Nephron (organoid): ENCODE measurements at regions not wholly inside any gene's neighbourhood (a gene's known extent, or its start where the extent isn't known, plus 50 kb on each side); places are given as distances from the start of the nearest gene placed in this dataset.
A peak's percentile ranks its signal among the peaks of the same experiment; 100 is the strongest.

Experiments used
- H3K27ac Mint-ChIP-seq, 3 experiments: 2 replicates each; pipeline ENCODE4 v1.8.0; 2020; ENCODE audit warnings: mixed read lengths in 3 of 3, mild to moderate bottlenecking in 2 of 3, moderate library complexity in 1 of 3
- H3K27me3 Mint-ChIP-seq: 2 replicates; pipeline ENCODE4 v1.8.0; 2021; ENCODE audit warnings: low read depth, mild to moderate bottlenecking, moderate library complexity, mixed read lengths
- H3K36me3 Mint-ChIP-seq: 2 replicates; pipeline ENCODE4 v1.8.0; 2020; ENCODE audit warnings: low read depth, mixed read lengths
- H3K4me1 Mint-ChIP-seq: 2 replicates; pipeline ENCODE4 v1.8.0; 2020; ENCODE audit warnings: mixed read lengths
- H3K4me3 Mint-ChIP-seq, 3 experiments: 2 replicates each; pipeline ENCODE4 v1.8.0; 2020; ENCODE audit warnings: mild to moderate bottlenecking in 3 of 3, mixed read lengths in 3 of 3, moderate library complexity in 2 of 3
- H3K9me3 Mint-ChIP-seq: 2 replicates; pipeline ENCODE4 v1.8.0; 2020; ENCODE audit warnings: mixed read lengths
- CTCF ChIP-seq, 3 experiments: fragments of 200-600 bp; sonication (generic); IDR thresholded peaks; one replicate each; pipeline ENCODE4 v1.5.0; 2021; ENCODE audit warnings: antibody characterized with exemption in 3 of 3; ENCODE audit not compliant: unreplicated experiment in 3 of 3

DNA sequence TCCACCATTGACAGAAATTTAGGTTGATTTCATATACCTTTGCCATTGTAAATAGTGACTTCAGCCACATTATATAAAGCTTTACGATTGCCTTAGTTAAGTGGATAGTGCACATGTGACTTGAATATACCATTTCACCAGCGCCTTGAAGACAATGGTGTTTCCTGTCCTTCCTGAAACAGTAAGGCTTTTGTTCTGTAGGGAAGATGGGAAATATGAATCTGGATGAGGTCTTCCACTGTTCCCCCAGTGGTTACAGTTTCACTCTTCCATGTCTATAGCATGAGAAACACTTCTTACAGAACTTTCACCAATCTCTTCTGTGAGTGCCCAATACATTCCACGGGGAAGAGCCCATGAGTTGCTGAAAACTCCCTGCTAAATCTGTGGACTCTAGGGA lies 240.5 kb downstream of the TRIB2 start:
- Mint-ChIP-seq H3K27ac (no peak overlapping the region), H3K9me3 (peaks cover 9% of the 10 kb centered on the region), H3K27me3 (no peaks in the 10 kb centered on the region), H3K4me3 (no peak overlapping the region), H3K36me3 (no peaks in the 10 kb centered on the region), H3K4me1 (peaks cover 7% of the 10 kb centered on the region)
- TF ChIP-seq CTCF (IDR thresholded peaks at IDR 0.05; ENCODE audit: unreplicated experiment in 3 of 3), result no peak

- peaks cover 9% of the 10 kb centered on the region for H3K9me3 Mint-ChIP-seq
- no peaks in the 10 kb centered on the region for H3K36me3 Mint-ChIP-seq
- H3K27me3 Mint-ChIP-seq, result no peaks in the 10 kb centered on the region
- no peak overlapping the region for H3K4me3 Mint-ChIP-seq
- H3K27ac Mint-ChIP-seq, result no peak overlapping the region
- TF ChIP-seq CTCF (IDR thresholded peaks at IDR 0.05; ENCODE audit: unreplicated experiment in 3 of 3), result no peak
- no peaks in the 10 kb centered on the region for H3K4me1 Mint-ChIP-seq
These were observed 243.2 kb downstream of the TRIB2 start for GRCh38 chr2:12959935-12960334.

- no peak for TF ChIP-seq CTCF (IDR thresholded peaks at IDR 0.05; ENCODE audit: unreplicated experiment in 3 of 3)
- no peaks in the 10 kb centered on the region for H3K27me3 Mint-ChIP-seq
- H3K4me3 Mint-ChIP-seq, result no peak overlapping the region
- H3K36me3 Mint-ChIP-seq, result no peaks in the 10 kb centered on the region
- H3K4me1 Mint-ChIP-seq, result peaks cover 5% of the 10 kb centered on the region
- H3K9me3 Mint-ChIP-seq, result peaks cover 9% of the 10 kb centered on the region
- no peak overlapping the region for H3K27ac Mint-ChIP-seq
These were observed 243.9 kb downstream of the TRIB2 start for GRCh38 chr2:12960671-12961070.

DNA sequence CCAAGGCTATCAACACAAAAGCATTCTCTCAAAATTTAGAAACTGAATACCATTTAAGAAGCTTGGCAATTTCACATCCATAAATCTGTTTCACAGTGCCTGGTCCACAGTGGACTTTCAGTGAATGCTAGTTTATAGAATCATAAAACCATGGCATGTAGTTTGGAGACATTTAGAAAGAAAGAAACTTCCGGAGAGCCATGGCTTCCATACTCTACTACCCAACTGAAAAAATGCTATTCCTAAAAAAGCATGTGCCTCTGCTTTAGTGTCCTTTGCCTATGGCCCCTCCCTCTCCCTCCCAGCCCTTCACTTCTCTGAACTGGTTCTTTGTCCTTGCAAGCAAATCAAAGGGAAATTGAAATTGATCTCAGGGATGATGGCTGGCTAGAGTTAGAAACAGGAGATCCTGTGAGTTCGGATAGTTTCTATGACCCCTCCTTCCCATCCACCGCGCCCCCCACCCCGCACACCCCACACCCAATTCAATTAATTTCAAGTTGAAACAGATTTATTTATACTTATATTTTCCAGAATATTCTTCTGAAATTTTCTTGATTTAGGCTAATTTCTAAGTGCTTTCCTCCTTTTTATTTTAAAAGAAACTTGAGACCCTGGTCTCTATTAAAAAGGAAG lies 248.3 kb downstream of the TRIB2 start:
- H3K36me3 Mint-ChIP-seq, result no peaks in the 10 kb centered on the region
- H3K4me3 Mint-ChIP-seq, result no peak overlapping the region
- TF ChIP-seq CTCF (IDR thresholded peaks at IDR 0.05; ENCODE audit: unreplicated experiment in 3 of 3), result no peak
- H3K9me3 Mint-ChIP-seq, result peaks cover 5% of the 10 kb centered on the region
- H3K27ac Mint-ChIP-seq, result peak overlapping the region in 2 of 3 experiments; percentile 6 to 45
- peaks cover 5% of the 10 kb centered on the region for H3K4me1 Mint-ChIP-seq
- H3K27me3 Mint-ChIP-seq, result peaks cover 3% of the 10 kb centered on the region

GRCh38 chr2:12965540-12966269 lies 249.0 kb downstream of the TRIB2 start:
- Mint-ChIP-seq H3K36me3 (no peaks in the 10 kb centered on the region), H3K4me1 (peaks cover 5% of the 10 kb centered on the region), H3K9me3 (no peaks in the 10 kb centered on the region)

More at GRCh38 chr2:12965540-12966269, 249.0 kb downstream of the TRIB2 start:
- no peak for TF ChIP-seq CTCF (IDR thresholded peaks at IDR 0.05; ENCODE audit: unreplicated experiment in 3 of 3)
- peak overlapping the region in 2 of 3 experiments; percentile 6 to 45 for H3K27ac Mint-ChIP-seq
- no peak overlapping the region for H3K4me3 Mint-ChIP-seq
- H3K27me3 Mint-ChIP-seq, result peaks cover 3% of the 10 kb centered on the region
